Heart left ventricle (tissue), 13 donors: ENCODE measurements at regions not wholly inside any gene's neighbourhood (a gene's known extent, or its start where the extent isn't known, plus 50 kb on each side); places are given as distances from the start of the nearest gene placed in this dataset.

Source experiments
- CTCF ChIP-seq, 12 donors: fragments of 200-600 bp; sonication (generic) in 4 of 12; IDR thresholded peaks; one replicate each; pipeline versions ENCODE4 v1.5.0 to v1.8.0; 2018 to 2022; ENCODE audit warnings: antibody characterized with exemption in 12 of 12, mild to moderate bottlenecking in 5 of 12
- POLR2A ChIP-seq, 2 donors: fragments of 450-650 bp; IDR thresholded peaks; one replicate each; pipeline ENCODE4 v1.6.1; 2017; ENCODE audit warnings: antibody characterized with exemption in 2 of 2, mild to moderate bottlenecking in 2 of 2, moderate library complexity in 2 of 2
- donor health status: ischemic (EF 13 %, LVEDD 7.1; RV severe dilation, severe dysfunction).
- donor health status: DM: no; HTN: yes; CAD: no.
- donor health status: DM: no; HTN: no; CAD: no.
- donor health status: ischemic (EF 25% LVEDD 6.9; RV normal size, moderate dysfunction).
- donor health status: ischemic (EF 25% LVEDD 5.7; RV mildly dilated, moderate dysfunction).
- donor health status: ischemic (EF 35%, LVEDD 5.7; RV mildly dilated, moderate dysfunction).
- donor health status: nonischemic (EF 11% LVEDD 7.7; RV severe dilation, severe dysfunction).
- donor health status: DM: yes; HTN: yes; CAD: no.
- donor health status: PGD.
- donor health status: ischemic (EF 29% LVEDD 5.4; RV normal size, mild dysfunction).
- donor health status: nonischemic (EF 23%, LVEDD 6.1; RV moderate dilation, normal function).

DNA sequence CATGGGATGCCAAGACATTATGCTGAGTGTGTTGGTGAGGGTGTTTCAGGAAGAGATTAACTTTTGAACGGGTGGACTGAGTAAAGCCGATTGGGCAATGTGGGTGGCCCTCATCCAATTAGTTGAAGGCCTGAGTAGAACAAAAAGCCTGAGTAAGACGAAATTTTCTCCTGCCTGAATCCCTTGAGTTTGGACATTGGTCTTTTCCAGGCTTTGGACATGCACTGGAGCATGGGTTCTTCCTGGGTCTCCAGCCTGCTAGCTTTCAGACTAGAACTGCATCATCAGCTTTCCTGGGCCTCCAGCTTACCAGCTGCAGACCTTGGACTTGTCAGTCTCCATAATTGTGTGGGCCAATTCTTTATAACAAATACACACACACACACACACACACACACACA lies 63.6 kb downstream of the NIBAN1 start:
- TF ChIP-seq CTCF (IDR thresholded peaks at IDR 0.05) (no peak), POLR2A (IDR thresholded peaks at IDR 0.05) (no peak)
